Glutamatergic neuron (in vitro differentiated cells): ENCODE measurements at regions not wholly inside any gene's neighbourhood (a gene's known extent, or its start where the extent isn't known, plus 50 kb on each side); places are given as distances from the start of the nearest gene placed in this dataset.

ENCODE experiments used
- DNase-seq: peaks from one replicate; pipeline ENCODE4 v3.0.0; 2022
- H3K27ac Mint-ChIP-seq: one replicate; pipeline ENCODE4 v1.8.0; 2020; ENCODE audit warnings: mild to moderate bottlenecking, mixed read lengths, inconsistent platforms; ENCODE audit not compliant: unreplicated experiment
- H3K27me3 Mint-ChIP-seq: one replicate; pipeline ENCODE4 v1.8.0; 2020; ENCODE audit warnings: mild to moderate bottlenecking, moderate library complexity, mixed read lengths, inconsistent platforms; ENCODE audit not compliant: unreplicated experiment
- H3K36me3 Mint-ChIP-seq: one replicate; pipeline ENCODE4 v1.8.0; 2020; ENCODE audit warnings: mild to moderate bottlenecking, mixed read lengths, inconsistent platforms; ENCODE audit not compliant: unreplicated experiment
- H3K4me1 Mint-ChIP-seq: one replicate; pipeline ENCODE4 v1.8.0; 2020; ENCODE audit warnings: mild to moderate bottlenecking, low read depth, mixed read lengths, inconsistent platforms; ENCODE audit not compliant: unreplicated experiment
- H3K4me3 Mint-ChIP-seq: one replicate; pipeline ENCODE4 v1.8.0; 2020; ENCODE audit warnings: mild to moderate bottlenecking, mixed read lengths, inconsistent platforms; ENCODE audit not compliant: unreplicated experiment
- H3K9me3 Mint-ChIP-seq: one replicate; pipeline ENCODE4 v1.8.0; 2020; ENCODE audit warnings: mild to moderate bottlenecking, moderate library complexity, mixed read lengths, inconsistent platforms; ENCODE audit not compliant: unreplicated experiment
- CTCF ChIP-seq: fragments of 200-600 bp; sonication (generic); IDR thresholded peaks from one replicate; pipeline ENCODE4 v1.5.0; 2021; ENCODE audit not compliant: partially characterized antibody, unreplicated experiment

GRCh38 chr19:5211217-5211822 is 129.3 kb downstream of the PTPRS start:
- Mint-ChIP-seq H3K4me3 (no peak overlapping the region), H3K9me3 (peaks cover 31% of the 10 kb centered on the region), H3K27ac (peak overlapping the region; percentile 38), H3K36me3 (peaks cover 15% of the 10 kb centered on the region), H3K4me1 (no peaks in the 10 kb centered on the region), H3K27me3 (peaks cover 21% of the 10 kb centered on the region)
- TF ChIP-seq CTCF = no peak
- DNase-seq = no peak

GRCh38 chr19:5210556-5210955 is 130.1 kb downstream of the PTPRS start:
- H3K27ac Mint-ChIP-seq = no peak overlapping the region
- no peak overlapping the region for H3K4me3 Mint-ChIP-seq
- no peak for DNase-seq
- TF ChIP-seq CTCF = no peak
- no peaks in the 10 kb centered on the region for H3K4me1 Mint-ChIP-seq
- peaks cover 15% of the 10 kb centered on the region for H3K36me3 Mint-ChIP-seq
- H3K9me3 Mint-ChIP-seq = peaks cover 33% of the 10 kb centered on the region
- peaks cover 20% of the 10 kb centered on the region for H3K27me3 Mint-ChIP-seq

GRCh38 chr19:5207806-5208205 is 132.8 kb downstream of the PTPRS start:
- TF ChIP-seq CTCF = no peak
- peaks cover 20% of the 10 kb centered on the region for H3K36me3 Mint-ChIP-seq
- no peak overlapping the region for H3K27ac Mint-ChIP-seq
- no peak overlapping the region for H3K4me3 Mint-ChIP-seq
- H3K27me3 Mint-ChIP-seq = peaks cover 21% of the 10 kb centered on the region
- no peaks in the 10 kb centered on the region for H3K4me1 Mint-ChIP-seq
- peaks cover 37% of the 10 kb centered on the region for H3K9me3 Mint-ChIP-seq
- no peak for DNase-seq

- Mint-ChIP-seq H3K4me1 (no peaks in the 10 kb centered on the region), H3K9me3 (peaks cover 42% of the 10 kb centered on the region), H3K4me3 (no peak overlapping the region), H3K27ac (no peak overlapping the region), H3K36me3 (peaks cover 27% of the 10 kb centered on the region), H3K27me3 (peaks cover 24% of the 10 kb centered on the region)
- TF ChIP-seq CTCF = no peak
- no peak for DNase-seq
Observed at GRCh38 chr19:5206751-5207075, 133.9 kb downstream of the PTPRS start.

GRCh38 chr19:5205937-5206750 is 134.5 kb downstream of the PTPRS start:
- TF ChIP-seq CTCF = no peak
- DNase-seq = no peak
- Mint-ChIP-seq H3K27ac (no peak overlapping the region), H3K27me3 (peaks cover 21% of the 10 kb centered on the region), H3K36me3 (peaks cover 29% of the 10 kb centered on the region), H3K4me1 (no peaks in the 10 kb centered on the region), H3K4me3 (no peak overlapping the region), H3K9me3 (peaks cover 42% of the 10 kb centered on the region)
